CMK (cell line): ENCODE measurements at regions not wholly inside any gene's neighbourhood (a gene's known extent, or its start where the extent isn't known, plus 50 kb on each side); places are given as distances from the start of the nearest gene placed in this dataset.
"Not testable (repeated sequence)": the region's sequence is repeated elsewhere in the genome, so short reads cannot be mapped to it uniquely, and the experiment has no call there.

Experiments used
- DNase-seq: peaks from one replicate; pipeline ENCODE4 v3.0.0-alpha.2; 2010; ENCODE audit warnings: low read depth

- DNase-seq, result no peak
Measured at GRCh38 chr3:88291486-88291885, 141.7 kb downstream of the C3orf38 start.

GRCh38 chr3:88298189-88298588, 148.4 kb downstream of the C3orf38 start:
- no peak for DNase-seq

GRCh38 chr3:88301273-88301995, 151.7 kb downstream of the C3orf38 start:
- DNase-seq, result no peak

- DNase-seq, result no peak
Measured at GRCh38 chr3:88301996-88302393, 152.2 kb downstream of the C3orf38 start.

GRCh38 chr3:88303331-88303904, 153.7 kb downstream of the C3orf38 start:
- not testable (repeated sequence) for DNase-seq

- DNase-seq, result no peak
Measured at GRCh38 chr3:88307666-88308065, 157.9 kb downstream of the C3orf38 start.

- DNase-seq, result no peak
Measured at GRCh38 chr3:88311826-88312225, 162.1 kb downstream of the C3orf38 start.

GRCh38 chr3:88312256-88312655, 162.5 kb downstream of the C3orf38 start:
- DNase-seq, result no peak

GRCh38 chr3:88318067-88318466, 168.3 kb downstream of the C3orf38 start:
- DNase-seq, result no peak

GRCh38 chr3:88321363-88322050, 171.7 kb downstream of the C3orf38 start:
- no peak for DNase-seq

GRCh38 chr3:88324788-88325187, 175.0 kb downstream of the C3orf38 start:
- DNase-seq, result no peak

- no peak for DNase-seq
Measured at GRCh38 chr3:88334187-88334868, 184.6 kb downstream of the C3orf38 start.

- DNase-seq, result no peak
Measured at GRCh38 chr3:88336894-88337293, 187.1 kb downstream of the C3orf38 start.

GRCh38 chr3:88343264-88343663, 193.5 kb downstream of the C3orf38 start:
- no peak for DNase-seq

- DNase-seq, result no peak
Measured at GRCh38 chr3:88346643-88347042, 196.9 kb downstream of the C3orf38 start.

- DNase-seq, result no peak
Measured at GRCh38 chr3:88362428-88362827, 212.7 kb downstream of the C3orf38 start.

GRCh38 chr3:88364926-88365325, 215.2 kb downstream of the C3orf38 start:
- DNase-seq, result no peak

GRCh38 chr3:88369337-88369736, 219.6 kb downstream of the C3orf38 start:
- no peak for DNase-seq

GRCh38 chr3:88369767-88370166, 220.0 kb downstream of the C3orf38 start:
- DNase-seq, result no peak

GRCh38 chr3:88385090-88385489, 235.3 kb downstream of the C3orf38 start:
- DNase-seq, result no peak

- DNase-seq, result no peak
Measured at GRCh38 chr3:88398581-88398980, 248.8 kb downstream of the C3orf38 start.

- DNase-seq, result no peak
Measured at GRCh38 chr3:88403319-88403718, 253.6 kb downstream of the C3orf38 start.

- DNase-seq, result no peak
Measured at GRCh38 chr3:88408097-88408496, 258.3 kb downstream of the C3orf38 start.
